NCI-H460 (cell line): ENCODE measurements at regions not wholly inside any gene's neighbourhood (a gene's known extent, or its start where the extent isn't known, plus 50 kb on each side); places are given as distances from the start of the nearest gene placed in this dataset.

Experiments
- DNase-seq: peaks from one replicate; pipeline ENCODE4 v3.0.0-alpha.2; 2016; ENCODE audit warnings: low read depth; ENCODE audit errors: extremely low read depth

GRCh38 chr18:77895250-77895649 is 645.6 kb downstream of the GALR1 start:
- no peak for DNase-seq

- DNase-seq: no peak
These were observed 647.1 kb downstream of the GALR1 start for GRCh38 chr18:77896586-77897252.

DNA sequence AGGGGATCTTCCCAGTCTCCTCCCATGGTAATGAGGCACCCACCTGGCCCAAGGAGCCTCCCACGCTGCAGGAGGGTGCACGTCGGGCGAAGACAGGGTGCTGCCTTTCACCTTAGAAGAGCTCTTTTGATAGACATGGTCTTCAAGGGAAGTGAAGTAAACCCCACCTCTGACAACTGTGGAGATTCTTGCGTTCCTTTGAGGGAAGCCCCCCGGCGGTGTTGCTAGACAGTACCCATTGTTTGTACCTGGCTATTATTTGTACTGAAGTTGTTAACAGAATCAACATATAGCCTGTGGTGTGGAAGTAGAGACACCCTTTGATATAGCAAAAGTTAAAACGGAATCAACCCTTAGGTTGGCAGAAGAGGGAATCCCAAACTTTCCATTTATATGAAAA is 648.0 kb downstream of the GALR1 start:
- no peak for DNase-seq

DNA sequence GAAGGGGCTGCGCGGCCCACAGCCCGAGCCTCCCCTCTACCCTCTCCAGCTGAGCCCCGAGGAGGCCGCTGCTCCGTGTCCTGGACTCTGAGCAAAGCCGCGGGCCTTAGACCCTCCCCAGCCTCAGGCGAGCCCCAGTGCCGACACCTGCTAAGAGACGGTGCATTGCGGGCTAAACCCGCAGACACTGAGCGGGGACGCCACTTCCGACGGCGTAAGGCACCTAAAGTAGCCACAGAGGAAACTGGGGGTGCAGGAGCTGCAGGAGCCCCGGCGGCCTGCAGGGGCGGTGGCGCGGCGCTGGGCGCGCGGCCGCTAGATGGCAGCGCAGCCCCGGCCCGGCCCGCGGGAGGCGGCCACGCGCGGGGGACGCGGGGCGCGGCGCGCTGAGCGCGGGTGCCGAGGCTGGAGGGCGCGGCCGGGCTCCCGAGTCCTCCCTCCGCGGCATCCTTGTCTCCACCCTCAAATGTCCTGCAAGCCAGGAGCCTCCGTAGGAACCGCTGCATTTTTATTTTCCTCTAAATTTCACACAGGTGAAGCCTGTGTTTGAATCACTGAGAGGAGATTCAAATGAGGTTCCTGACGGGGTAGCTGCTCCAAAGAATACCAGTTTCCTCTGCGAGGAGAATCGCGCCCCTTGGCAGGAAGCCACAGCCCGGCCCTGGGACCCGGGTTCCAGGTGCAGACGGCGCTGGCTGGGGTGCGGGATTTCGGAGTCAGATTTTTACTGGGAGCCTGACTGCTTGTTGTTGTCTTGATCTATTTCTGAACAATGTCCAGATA is 650.5 kb downstream of the GALR1 start:
- DNase-seq: peak; percentile 27

- no peak for DNase-seq
These were observed 655.4 kb downstream of the GALR1 start for GRCh38 chr18:77905011-77905410.

DNA sequence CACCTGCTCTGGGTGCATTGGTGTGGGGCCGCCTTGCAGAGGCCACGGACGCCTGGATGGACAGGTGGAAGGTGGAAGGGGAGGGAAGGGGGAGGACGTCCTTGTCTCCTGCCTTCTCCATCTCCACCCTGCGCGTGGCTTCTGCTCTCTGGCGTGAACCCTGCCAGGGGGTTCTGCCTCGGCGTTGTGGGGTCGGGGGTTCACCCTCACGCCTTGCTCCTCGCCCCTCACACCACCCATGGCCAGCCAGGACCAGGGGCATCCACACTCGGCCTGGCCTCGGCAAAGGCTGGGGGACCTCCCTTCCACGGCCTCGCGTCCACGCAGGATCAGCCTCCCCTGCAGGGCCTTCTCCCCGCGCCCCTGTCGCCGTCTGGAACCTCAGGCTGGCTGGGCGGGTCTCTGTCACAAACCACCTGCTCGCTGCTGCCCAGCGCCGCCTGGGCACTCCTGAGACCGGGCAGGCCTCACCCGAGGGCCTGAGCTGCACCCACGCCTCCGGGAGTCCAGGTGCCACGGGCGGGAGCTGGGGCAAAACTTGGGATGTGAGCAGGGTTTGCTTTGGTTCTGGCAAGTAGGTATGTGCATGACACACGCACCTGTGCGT is 655.9 kb downstream of the GALR1 start:
- DNase-seq: no peak

- DNase-seq: no peak
These were observed 656.6 kb downstream of the GALR1 start for GRCh38 chr18:77906103-77906892.

DNA sequence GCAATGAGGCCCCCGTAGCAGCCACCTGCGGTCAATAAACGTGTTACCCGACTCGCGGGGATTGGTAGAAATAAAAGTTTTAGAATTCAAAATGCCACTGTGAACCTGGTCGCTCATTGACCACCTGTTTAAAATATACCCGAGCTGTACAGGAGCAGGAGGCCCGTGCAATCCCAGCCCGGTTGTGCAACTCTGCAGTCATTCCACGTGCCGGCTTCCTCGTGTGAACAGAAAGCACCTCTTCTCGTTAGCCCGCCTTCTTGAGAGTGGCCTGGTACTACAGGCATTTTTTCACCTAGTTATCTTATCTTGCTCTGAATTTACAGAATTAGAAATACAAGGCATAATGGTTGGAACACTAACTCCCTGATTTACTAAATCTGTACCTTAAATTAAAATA is 660.7 kb downstream of the GALR1 start:
- DNase-seq: no peak

DNA sequence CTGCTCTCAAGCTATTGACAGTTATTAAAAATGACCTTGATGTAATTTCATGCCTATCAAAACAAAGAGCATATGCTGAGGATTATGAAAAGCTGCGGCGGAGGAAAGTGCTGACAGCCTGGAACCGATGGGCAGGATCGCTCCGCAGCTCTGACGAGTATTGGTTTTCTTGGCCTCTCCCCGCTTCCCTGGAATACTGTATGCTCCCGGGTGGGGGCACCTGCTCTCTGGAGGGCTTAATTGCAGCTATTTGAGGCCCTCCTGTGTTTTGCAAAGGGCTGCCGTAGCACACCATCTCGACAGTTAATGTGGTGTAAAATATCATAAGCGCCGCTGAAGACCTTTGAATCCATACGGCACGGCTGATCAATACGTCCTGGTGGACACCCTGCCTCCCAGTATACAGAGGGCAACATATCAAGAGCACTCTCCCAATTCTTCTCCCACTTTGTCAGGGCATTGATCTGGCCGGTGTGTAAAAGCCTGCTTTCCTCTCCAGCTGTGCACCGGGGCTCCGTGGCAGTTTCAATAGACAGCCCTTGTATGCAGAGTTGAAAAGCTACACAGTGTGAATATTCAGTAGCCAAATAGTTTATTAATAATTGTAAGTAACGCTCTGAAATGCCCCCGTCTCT is 662.4 kb downstream of the GALR1 start:
- no peak for DNase-seq

- DNase-seq: no peak
These were observed 669.1 kb downstream of the GALR1 start for GRCh38 chr18:77918730-77919129.

- no peak for DNase-seq
These were observed 670.3 kb downstream of the GALR1 start for GRCh38 chr18:77919923-77920322.

GRCh38 chr18:77935342-77935741 is 685.7 kb downstream of the GALR1 start:
- no peak for DNase-seq

- DNase-seq: no peak
These were observed 690.9 kb downstream of the GALR1 start for GRCh38 chr18:77940566-77940965.

DNA sequence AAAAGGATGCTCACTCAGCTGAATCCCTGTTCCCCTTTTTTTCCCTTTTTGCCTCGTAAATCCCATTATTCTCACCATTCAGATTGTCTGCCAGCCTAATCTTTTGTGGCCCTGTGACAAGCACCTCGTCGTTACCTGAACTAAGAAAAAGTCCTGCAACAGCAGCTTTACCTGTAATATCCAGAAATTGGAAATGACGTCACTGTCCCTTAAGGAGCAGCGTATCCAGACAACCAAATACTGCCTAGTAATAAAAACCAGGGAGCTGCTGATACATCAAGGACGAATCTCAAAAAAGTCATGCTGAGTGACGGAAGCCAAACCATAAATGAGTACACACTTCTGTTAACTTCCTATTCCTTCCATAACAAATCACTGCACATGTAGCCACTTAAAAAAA is 694.9 kb downstream of the GALR1 start:
- DNase-seq: no peak

DNA sequence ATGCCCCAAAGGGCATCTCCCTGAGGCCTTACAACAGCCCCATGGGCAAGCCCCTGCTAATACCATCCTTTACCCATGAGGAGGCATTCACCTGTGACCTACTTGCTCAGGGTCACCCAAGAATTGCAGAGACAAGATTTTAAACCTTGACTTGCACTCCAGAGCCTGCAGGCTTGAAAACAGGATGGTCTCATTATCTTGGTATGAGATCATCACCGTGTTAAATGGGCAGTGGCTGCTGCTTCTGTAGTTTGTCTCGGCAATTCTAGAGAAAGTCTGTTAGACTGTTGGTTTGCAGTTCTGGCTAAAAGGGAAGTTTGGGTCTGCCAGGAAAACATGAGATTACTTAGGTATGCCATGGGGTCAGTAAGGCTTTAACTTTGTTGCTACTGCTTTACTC is 698.9 kb downstream of the GALR1 start:
- DNase-seq: no peak

DNA sequence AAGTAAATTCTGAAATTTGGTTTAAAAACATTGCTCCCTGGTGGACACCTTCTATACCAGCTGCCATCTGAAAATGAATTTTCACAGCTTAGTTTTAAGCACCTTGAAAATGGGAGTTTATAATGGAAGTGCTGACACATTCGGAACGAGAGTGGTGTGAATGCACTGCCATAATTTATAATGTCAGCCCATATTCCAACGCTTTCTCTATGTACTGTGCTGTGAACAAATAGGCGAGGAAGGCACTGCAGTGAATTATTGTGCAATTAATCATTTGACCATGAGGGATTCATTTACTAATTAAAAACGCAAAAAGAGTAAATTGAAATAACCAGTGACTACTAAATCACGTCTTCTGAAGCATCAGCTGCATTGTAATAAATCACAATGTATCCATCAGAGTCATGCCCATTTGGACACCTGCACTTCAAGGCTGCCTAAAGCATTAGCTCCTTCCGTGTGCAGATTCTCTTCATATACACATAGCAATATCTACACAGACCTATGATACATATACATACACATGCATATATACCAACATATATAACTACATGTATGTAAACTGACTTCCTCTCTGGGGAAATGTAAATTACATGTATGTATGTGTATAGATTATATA is 699.8 kb downstream of the GALR1 start:
- no peak for DNase-seq

- no peak for DNase-seq
These were observed 709.6 kb downstream of the GALR1 start for GRCh38 chr18:77959248-77959647.

GRCh38 chr18:77960791-77961410 is 711.3 kb downstream of the GALR1 start:
- DNase-seq: no peak

GRCh38 chr18:77967071-77967470 is 717.4 kb downstream of the GALR1 start:
- no peak for DNase-seq

- no peak for DNase-seq
These were observed 718.1 kb downstream of the GALR1 start for GRCh38 chr18:77967791-77968190.
